ENCODE measurements at regions not wholly inside any gene's neighbourhood (a gene's known extent, or its start where the extent isn't known, plus 50 kb on each side); places are given as distances from the start of the nearest gene placed in this dataset.
"Not testable (repeated sequence)": the region's sequence is repeated elsewhere in the genome, so short reads cannot be mapped to it uniquely, and the experiment has no call there.

- intact Hi-C loops (cut with DNase I) = no loop called here
- DNase-seq = no peak
These were observed 183.9 kb downstream of the MYRFL start for GRCh38 chr12:70008944-70009343.

GRCh38 chr12:70011353-70011752 lies 186.3 kb downstream of the MYRFL start:
- DNase-seq = no peak
- intact Hi-C loops (cut with DNase I) = no loop called here

GRCh38 chr12:70013016-70013415 lies 188.0 kb downstream of the MYRFL start:
- DNase-seq; intact Hi-C loops (cut with DNase I): not testable (repeated sequence)

GRCh38 chr12:70028515-70028914 lies 203.5 kb downstream of the MYRFL start:
- intact Hi-C loops (cut with DNase I) = no loop called here

GRCh38 chr12:70028918-70029317 lies 203.9 kb downstream of the MYRFL start:
- intact Hi-C loops (cut with DNase I) = no loop called here

More at GRCh38 chr12:70028515-70028914, 203.5 kb downstream of the MYRFL start:
- peak in 1 of 10 donors; percentile 79 for DNase-seq

GRCh38 chr12:70031046-70031445 lies 206.0 kb downstream of the MYRFL start:
- no peak for DNase-seq
- intact Hi-C loops (cut with DNase I) = no loop called here

More at GRCh38 chr12:70028918-70029317, 203.9 kb downstream of the MYRFL start:
- no peak for DNase-seq

GRCh38 chr12:70032076-70032475 lies 207.0 kb downstream of the MYRFL start:
- intact Hi-C loops (cut with DNase I) = no loop called here
- DNase-seq = no peak

GRCh38 chr12:70033310-70033709 lies 208.3 kb downstream of the MYRFL start:
- DNase-seq = no peak

GRCh38 chr12:70040141-70040540 lies 203.1 kb upstream of the CNOT2 start:
- DNase-seq = no peak
- intact Hi-C loops (cut with DNase I) = no loop called here

More at GRCh38 chr12:70033310-70033709, 208.3 kb downstream of the MYRFL start:
- intact Hi-C loops (cut with DNase I) = no loop called here

- DNase-seq = no peak
- intact Hi-C loops (cut with DNase I) = no loop called here
These were observed 200.6 kb upstream of the CNOT2 start for GRCh38 chr12:70042675-70043074.

GRCh38 chr12:70043490-70044138 lies 199.6 kb upstream of the CNOT2 start:
- no peak for DNase-seq
- intact Hi-C loops (cut with DNase I) = no loop called here

- DNase-seq = no peak
- intact Hi-C loops (cut with DNase I) = no loop called here
These were observed 199.1 kb upstream of the CNOT2 start for GRCh38 chr12:70044167-70044566.

GRCh38 chr12:70045036-70045435 lies 198.2 kb upstream of the CNOT2 start:
- no peak for DNase-seq
- intact Hi-C loops (cut with DNase I) = no loop called here

GRCh38 chr12:70045514-70045913 lies 197.7 kb upstream of the CNOT2 start:
- intact Hi-C loops (cut with DNase I) = no loop called here
- no peak for DNase-seq

- intact Hi-C loops (cut with DNase I) = no loop called here
These were observed 194.5 kb upstream of the CNOT2 start for GRCh38 chr12:70048521-70049250.

GRCh38 chr12:70049596-70050360 lies 193.5 kb upstream of the CNOT2 start:
- intact Hi-C loops (cut with DNase I) = no loop called here
- no peak for DNase-seq

More at GRCh38 chr12:70048521-70049250, 194.5 kb upstream of the CNOT2 start:
- DNase-seq = no peak

- intact Hi-C loops (cut with DNase I) = no loop called here
- no peak for DNase-seq
These were observed 190.8 kb upstream of the CNOT2 start for GRCh38 chr12:70052476-70052875.

- intact Hi-C loops (cut with DNase I) = no loop called here
- DNase-seq = no peak
These were observed 190.2 kb upstream of the CNOT2 start for GRCh38 chr12:70052931-70053497.

- intact Hi-C loops (cut with DNase I) = no loop called here
- no peak for DNase-seq
These were observed 183.9 kb upstream of the CNOT2 start for GRCh38 chr12:70059373-70059772.

GRCh38 chr12:70060634-70061033 lies 182.6 kb upstream of the CNOT2 start:
- intact Hi-C loops (cut with DNase I) = no loop called here
- no peak for DNase-seq

- DNase-seq = no peak
These were observed 174.5 kb upstream of the CNOT2 start for GRCh38 chr12:70068743-70069142.

More at GRCh38 chr12:70068743-70069142, 174.5 kb upstream of the CNOT2 start:
- intact Hi-C loops (cut with DNase I) = no loop called here
